DOHH2 (cell line): ENCODE measurements at regions not wholly inside any gene's neighbourhood (a gene's known extent, or its start where the extent isn't known, plus 50 kb on each side); places are given as distances from the start of the nearest gene placed in this dataset.

ENCODE experiments used
- EZH2phosphoT487 ChIP-seq: fragments of 200-600 bp; sonication (generic); IDR thresholded peaks from 2 replicates; pipeline ENCODE4 v1.6.1; 2017; ENCODE audit warnings: borderline replicate concordance, mild to moderate bottlenecking, antibody characterized with exemption, low read length, moderate library complexity, mixed read lengths
- TF ChIP-seq, protein P1 (sequence below): fragments of 200-600 bp; sonication (generic); IDR thresholded peaks from one replicate; pipeline ENCODE4 v1.5.1; 2014; ENCODE audit warnings: antibody characterized with exemption, mild to moderate bottlenecking, low read depth, low read length; ENCODE audit not compliant: poor library complexity, severe bottlenecking

DNA sequence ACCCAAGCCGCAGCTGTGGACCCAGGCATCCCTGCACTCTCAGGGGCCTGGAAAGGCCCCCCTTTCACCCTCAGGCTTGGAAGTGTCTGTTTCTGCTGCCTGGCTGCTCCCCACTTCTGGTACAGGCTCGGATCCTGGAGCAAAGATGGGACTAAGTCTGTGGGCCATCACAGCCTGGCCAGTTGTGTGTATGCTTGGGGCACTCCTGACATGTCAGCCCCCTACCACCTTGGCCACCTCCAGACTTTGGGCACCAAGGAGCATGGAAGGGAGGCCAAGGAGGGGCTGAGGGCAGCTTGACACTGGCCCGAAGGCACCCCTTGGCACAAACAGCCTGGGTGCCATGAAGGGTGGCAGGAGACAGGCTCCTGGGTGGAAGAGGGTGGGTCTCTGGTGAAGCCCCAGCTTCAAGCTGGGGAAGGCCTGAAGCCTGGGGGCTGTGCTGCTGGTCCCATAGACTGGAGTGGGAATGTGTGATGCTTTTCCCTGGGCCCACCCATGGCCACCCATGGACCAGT, 799.4 kb upstream of the AGA start:
- TF ChIP-seq, protein P1, sequence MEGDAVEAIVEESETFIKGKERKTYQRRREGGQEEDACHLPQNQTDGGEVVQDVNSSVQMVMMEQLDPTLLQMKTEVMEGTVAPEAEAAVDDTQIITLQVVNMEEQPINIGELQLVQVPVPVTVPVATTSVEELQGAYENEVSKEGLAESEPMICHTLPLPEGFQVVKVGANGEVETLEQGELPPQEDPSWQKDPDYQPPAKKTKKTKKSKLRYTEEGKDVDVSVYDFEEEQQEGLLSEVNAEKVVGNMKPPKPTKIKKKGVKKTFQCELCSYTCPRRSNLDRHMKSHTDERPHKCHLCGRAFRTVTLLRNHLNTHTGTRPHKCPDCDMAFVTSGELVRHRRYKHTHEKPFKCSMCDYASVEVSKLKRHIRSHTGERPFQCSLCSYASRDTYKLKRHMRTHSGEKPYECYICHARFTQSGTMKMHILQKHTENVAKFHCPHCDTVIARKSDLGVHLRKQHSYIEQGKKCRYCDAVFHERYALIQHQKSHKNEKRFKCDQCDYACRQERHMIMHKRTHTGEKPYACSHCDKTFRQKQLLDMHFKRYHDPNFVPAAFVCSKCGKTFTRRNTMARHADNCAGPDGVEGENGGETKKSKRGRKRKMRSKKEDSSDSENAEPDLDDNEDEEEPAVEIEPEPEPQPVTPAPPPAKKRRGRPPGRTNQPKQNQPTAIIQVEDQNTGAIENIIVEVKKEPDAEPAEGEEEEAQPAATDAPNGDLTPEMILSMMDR = no peak
- TF ChIP-seq EZH2phosphoT487 = no peak
